ENCODE measurements at regions not wholly inside any gene's neighbourhood (a gene's known extent, or its start where the extent isn't known, plus 50 kb on each side); places are given as distances from the start of the nearest gene placed in this dataset.
"Not testable (repeated sequence)": the region's sequence is repeated elsewhere in the genome, so short reads cannot be mapped to it uniquely, and the experiment has no call there.

DNA sequence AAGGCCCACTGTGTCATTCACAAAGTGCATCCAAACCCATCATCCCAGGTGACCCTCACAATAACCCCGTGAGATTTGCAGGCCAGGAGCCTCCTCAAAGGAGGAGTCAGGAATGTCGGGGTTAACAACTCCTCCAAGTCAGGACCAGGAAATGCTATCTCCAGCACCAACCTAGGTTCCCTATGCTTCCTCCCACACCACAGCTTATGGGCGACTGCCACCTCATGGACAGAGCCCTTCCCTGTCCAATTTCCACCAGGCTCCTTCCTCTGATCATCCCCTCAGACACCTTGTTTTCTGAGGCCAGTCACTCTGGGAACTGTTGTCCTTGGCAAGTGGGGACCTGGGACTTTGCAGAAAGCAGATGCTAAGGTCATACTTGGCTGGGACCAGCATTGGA, 77.8 kb downstream of the LIMS3 start:
- intact Hi-C loops (cut with DNase I); DNase-seq (ENCODE audit: missing footprints): not testable (repeated sequence)
- peak; percentile 44 for ATAC-seq

DNA sequence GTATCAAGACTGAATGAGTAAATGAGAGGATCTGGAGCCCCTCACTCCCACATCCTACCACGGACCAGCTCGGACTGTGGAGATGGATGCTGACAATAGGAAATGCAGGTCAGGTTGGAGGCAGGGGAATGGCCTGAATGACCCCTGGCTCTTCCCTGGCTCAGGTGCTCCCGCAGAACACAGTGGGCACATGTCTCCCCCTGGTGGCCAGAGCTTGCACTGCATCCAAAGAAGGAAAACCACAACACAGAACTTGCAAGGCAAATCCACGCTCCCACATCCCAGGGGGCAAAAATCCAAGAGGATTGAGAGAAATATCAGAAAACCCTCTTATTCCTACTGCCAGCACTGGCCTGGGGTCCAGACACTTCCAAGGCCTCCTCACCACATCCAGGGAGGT, 82.3 kb downstream of the LIMS3 start:
- intact Hi-C loops (cut with DNase I); DNase-seq (ENCODE audit: missing footprints); ATAC-seq: not testable (repeated sequence)

DNA sequence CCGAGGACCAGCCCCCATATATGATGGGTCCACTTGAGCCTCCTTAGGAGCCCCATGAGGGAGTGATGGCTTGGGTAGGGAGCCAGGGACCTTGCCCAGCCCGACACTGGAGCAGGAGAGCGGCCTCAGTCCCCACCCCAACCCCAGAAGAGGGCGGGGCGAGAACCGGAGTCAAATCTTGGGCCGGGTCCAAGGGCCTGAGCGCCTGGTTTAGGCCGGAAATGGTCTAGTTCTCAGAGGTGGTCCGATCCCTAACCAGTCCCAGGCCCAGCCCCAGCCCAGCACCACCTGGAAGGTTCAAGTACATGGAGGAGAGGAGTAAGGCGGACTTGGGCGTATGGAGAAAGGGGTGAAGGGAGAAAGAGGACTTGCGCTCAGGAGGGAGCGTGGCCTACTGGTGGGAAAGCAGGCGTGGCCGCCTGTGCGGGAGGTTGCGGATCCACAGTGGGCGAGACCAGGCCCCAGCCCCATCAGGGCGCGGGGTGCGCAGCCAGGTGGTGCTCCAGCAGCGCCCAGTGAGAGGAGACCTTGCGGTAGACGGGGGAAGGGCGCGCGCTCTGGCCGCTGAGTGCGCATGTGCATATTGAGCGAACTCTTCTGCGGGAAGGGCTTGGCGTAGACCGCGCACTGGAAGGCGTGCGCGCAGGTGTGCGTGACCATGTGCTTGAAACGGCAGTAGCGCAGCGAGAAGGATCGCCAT, 88.1 kb downstream of the LIMS3 start:
- DNase-seq (ENCODE audit: missing footprints); intact Hi-C loops (cut with DNase I): not testable (repeated sequence)
- peak; percentile 84 for ATAC-seq

DNA sequence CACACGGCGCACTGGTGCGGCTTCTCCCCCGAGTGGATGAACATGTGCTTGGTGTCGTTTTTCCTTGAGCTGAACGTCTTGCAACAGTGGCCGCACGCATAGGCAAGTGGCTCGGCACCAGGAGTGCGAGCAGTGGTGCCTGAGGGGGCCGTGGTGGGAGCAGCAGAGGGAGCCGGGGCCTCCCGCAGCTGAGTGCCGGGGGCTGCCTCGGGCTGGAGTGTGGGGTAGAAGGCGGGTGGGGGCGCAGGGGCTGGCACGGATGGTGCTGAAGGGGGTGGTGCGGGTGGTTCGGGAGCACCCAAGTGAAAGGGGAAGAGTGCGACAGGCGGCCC, 88.6 kb downstream of the LIMS3 start:
- DNase-seq (ENCODE audit: missing footprints); intact Hi-C loops (cut with DNase I): not testable (repeated sequence)
- peak; percentile 15 for ATAC-seq

DNA sequence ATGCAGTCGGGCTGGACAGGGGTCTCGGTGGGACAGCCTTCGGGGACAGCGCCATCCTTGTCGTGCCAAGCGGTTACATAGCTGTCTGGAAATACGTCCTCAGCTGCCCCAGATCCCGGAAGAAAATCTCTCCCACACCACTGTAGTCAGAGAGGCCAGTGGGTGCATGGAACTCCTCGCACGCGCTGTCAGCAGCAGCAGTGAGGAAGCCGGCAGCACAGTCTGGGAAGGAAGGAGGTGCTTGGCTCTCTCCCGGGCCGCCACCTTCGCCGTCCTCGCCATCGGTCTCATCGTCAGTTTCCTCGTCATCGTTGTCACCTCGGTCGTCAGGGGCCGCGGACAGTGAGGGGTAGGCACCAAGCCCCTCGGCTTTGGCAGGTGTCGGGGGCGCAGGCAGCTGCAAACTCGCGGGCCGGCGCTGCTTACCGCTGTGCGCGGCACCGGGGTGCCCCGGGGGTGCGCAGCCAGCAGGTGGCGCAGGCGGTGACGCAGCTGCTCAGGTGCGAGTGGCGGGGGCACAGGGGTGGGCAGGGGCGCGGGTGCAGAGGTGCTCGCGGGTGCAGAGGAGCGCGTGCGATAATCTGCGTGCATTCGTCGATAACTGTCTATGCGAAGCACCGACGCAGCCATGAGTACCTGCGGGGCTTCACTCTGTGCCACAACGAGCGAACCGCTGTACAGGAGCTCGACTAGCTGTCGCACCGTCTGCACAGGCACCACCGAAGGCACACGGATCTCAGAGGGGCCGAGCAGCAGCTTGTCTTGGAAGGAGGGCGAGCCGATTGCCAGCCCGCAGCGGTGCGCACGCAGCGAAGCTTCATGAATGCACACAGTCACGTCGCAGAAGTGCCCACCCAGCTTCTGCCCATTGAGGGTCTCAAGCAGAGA, 89.2 kb downstream of the LIMS3 start:
- DNase-seq (ENCODE audit: missing footprints); intact Hi-C loops (cut with DNase I): not testable (repeated sequence)
- peak; percentile 84 for ATAC-seq

DNA sequence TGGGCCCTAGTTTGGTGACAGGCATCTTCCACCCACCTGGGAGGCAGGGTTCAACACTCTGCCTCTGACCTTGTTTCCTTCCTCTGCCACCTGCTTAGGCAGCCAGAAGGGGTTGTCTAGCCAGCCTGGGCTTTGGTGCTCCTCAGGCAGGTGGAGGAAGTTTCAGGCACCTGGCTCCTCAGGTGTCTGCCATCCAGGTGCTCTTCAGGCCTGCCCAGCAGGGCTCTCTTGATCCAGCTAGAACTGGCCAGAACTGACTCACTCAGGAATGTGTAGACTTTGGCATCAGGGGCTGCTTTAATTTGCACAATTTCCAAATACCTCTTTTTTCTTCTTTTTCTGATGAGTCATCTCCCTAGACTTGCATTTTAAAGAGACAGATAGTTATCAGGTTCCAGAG, 100.9 kb downstream of the LIMS3 start:
- DNase-seq (ENCODE audit: missing footprints); ATAC-seq: not testable (repeated sequence)

DNA sequence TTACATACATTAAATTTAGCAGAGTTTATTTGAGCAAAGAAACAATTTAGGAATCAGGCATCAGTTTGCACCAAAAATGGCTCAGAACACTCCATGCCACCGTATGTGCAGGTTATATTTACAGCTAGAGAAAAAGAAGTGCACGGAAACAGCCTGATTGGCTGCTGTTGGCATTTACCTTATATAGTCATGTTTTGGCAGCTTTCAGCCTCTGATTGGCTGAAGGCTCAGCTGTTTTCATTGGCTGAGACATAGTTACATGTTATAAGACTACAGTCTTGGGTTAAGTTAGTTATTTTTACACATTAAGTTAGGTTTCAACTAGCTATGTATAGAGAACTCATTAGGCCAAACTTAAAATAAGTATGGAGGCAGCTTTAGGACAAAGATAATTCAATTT, 104.0 kb downstream of the LIMS3 start:
- intact Hi-C loops (cut with DNase I); DNase-seq (ENCODE audit: missing footprints); ATAC-seq: not testable (repeated sequence)

More for the DNA sequence above, 100.9 kb downstream of the LIMS3 start:
- intact Hi-C loops (cut with DNase I), result not testable (repeated sequence)

DNA sequence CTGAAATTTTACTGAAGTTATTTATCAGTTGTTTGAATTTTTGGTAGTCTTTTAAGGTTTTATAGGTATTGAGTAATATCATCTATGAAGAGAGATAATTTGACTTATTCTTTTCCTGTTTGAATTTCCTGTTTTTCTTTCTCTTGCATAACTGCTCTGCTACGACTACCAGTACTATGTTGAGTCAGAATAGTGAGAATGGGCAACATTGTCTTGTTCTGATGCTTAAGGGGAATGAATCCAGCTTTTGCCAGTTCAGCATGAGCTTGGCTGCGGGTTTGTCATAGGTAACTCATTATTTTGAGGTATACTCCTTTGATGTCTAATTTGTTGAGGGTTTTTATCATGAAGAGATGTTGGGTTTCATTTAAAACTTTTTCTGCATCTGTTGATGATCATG, 102.2 kb downstream of the MALL start:
- DNase-seq (ENCODE audit: missing footprints); ATAC-seq; intact Hi-C loops (cut with DNase I): not testable (repeated sequence)

DNA sequence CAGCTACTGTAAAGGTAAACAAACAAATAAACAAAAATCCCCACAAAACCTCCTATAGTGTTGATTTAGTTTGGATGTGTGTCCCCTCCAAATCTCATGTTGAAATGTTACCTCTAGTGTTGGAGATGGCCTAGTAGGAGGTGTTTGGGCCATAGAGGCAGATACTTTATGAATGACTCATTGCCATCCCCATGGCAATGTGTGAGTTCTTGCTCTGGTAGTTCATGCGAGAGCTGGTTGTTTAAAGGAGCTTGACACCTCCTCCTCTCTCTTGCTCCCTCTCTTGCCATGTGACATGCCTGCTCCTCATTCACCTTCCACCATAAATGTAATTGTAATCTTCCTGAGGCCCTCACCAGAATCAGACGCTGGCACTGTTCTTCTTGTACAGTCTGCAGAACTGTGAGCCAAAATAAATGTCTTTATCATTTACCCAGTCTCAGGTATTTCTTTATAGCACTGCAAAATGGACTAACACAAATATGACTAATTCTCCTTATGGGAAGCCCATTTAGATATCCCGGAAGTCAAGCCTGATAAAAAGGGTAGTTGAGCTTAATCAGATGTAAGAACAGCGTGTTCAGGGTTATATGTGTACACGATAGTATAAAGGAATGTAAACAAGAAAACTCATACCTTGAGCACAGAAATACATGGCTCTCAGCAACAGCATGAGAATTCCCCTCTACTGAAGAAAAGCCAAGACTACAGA, 99.1 kb downstream of the MALL start:
- DNase-seq (ENCODE audit: missing footprints); intact Hi-C loops (cut with DNase I); ATAC-seq: not testable (repeated sequence)

DNA sequence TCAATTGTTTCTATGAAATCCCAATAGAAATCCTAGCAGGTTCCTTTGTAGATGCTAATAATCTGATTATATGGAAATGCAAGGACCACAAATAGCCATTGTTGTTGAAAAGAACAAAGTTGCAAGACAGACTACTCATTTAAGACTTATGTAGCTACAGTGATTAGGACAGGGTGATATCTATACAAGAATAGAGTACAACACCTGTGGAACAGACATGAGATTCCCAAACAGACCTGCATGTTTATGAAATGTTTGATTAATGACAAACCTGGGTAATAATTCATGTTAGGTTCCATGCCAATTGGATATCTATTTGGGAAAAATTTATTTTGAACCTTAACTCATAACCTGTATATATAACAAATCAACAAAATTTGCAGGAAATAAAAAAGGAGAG, 95.4 kb downstream of the MALL start:
- intact Hi-C loops (cut with DNase I); DNase-seq (ENCODE audit: missing footprints); ATAC-seq: not testable (repeated sequence)

DNA sequence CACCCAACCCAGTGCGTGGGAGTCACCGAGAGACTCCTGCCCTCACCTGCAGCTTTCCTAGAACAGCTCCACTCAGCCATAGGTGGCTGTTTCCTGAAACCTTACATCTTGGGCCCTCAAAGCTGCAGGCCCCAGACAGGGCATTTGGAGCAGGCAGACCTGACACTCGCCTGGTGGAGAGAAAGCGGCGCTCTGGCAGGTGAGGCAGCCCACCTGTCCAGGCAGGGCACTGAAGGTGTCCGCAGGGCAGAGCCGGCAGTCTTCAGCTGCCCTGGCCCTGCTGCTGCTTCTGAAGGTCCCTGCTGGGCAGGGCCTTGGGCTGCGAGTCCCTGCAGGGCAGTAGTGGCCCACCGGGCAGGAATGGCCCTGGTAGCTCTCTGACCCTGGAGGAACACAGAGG, 93.3 kb downstream of the MALL start:
- intact Hi-C loops (cut with DNase I); ATAC-seq: not testable (repeated sequence)
- peak; percentile 20 for DNase-seq (ENCODE audit: missing footprints)

DNA sequence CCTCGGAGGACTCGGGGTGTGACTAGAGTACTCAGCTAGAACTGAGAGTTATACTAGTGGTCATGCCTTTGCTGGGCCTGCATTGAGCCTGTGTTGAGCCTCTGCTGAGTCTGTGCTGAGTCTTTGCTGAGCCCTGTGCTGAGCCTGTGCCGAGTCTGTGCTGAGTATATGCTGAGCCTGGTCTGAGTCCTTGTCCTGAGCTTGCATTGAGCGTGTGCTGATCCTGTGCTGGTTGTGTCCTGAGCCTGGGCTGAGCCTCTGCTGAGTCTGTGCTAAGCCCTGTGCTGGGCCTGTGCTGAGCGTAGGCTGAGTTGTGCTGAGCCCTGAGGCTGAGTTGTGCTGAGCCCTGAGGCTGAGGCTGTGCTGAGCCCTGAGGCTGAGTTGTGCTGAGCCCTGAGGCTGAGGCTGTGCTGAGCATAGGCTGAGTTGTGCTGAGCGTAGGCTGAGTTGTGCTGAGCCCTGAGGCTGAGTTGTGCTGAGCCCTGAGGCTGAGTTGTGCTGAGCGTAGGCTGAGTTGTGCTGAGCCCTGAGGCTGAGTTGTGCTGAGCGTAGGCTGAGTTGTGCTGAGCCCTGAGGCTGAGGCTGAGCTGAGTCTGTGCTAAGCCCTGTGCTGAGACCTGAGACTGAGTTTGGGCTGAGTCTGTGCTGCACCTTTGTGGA, 89.4 kb downstream of the MALL start:
- intact Hi-C loops (cut with DNase I); ATAC-seq: not testable (repeated sequence)

DNA sequence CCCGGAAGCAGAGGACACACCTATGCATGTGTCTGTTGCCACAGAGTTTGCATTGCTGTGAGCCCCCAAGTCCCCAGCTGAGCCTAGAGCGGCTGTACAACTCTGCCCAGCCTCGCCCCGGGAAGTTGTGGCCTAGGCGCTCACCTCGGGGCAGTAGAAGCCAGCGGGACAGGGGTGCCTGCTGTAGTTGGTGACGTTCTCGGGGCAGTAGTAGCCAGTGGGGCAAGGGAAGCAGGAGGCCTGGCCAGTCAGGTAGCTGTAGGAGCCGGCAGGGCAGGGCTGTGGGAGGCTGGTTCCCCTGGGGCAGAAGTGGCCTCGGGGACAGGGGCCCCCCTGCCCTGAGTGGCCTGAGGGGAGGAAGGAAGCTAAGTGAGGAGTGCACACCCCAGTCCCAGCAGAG, 87.2 kb downstream of the MALL start:
- ATAC-seq; intact Hi-C loops (cut with DNase I): not testable (repeated sequence)
- DNase-seq (ENCODE audit: missing footprints), result peak; percentile 2

More for the DNA sequence above, 89.4 kb downstream of the MALL start:
- not testable (repeated sequence) for DNase-seq (ENCODE audit: missing footprints)

DNA sequence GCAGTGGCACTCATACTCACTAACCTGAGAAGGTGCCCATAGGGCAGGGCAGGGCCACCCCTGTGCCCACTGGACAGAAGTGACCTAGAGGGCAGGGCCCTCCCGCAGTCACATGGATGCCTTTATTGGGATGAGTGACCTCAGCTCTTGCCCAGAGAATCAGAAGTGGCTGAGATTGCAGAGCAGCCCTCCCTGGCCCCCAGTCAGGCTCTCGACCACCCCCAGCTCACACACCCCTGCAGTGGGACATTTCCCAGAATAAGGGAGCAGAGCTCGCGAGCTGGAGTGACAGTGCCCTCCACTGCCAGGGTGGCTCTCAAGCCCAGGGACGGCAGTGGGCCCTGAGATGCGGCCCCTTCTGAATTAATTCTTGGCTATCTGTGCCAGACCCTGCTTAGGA, 84.7 kb downstream of the MALL start:
- intact Hi-C loops (cut with DNase I); DNase-seq (ENCODE audit: missing footprints); ATAC-seq: not testable (repeated sequence)

DNA sequence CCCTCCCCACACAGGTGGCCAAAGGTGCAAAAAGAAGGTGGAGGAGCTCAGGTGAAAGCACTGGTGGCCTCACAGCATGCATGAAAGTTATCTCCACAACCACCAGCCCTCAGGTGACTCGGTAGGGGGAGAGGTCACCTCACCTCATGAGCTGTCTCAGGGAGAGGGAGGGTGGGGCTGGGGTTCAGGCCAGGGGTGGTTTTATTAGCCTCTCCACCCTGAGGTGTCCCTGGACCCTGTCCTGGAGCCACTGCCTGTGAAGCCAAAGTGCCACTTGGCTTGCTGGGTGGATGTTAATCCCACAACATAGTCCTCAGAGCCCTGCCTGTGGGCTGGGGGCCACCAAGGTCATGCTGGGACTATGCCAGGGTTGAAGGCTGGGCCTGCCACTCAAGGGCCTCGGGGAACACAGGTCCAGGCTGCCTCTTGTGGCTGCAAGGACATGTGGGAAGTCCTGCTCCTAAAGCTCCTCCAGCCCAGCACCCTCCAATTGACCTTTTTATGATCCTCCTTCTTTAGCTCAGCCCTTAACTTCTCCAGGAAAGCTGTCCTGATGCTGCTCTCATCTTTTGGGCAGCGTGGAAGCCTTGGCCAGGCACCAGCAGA, 83.8 kb downstream of the MALL start:
- DNase-seq (ENCODE audit: missing footprints); intact Hi-C loops (cut with DNase I); ATAC-seq: not testable (repeated sequence)

All from Right ventricle myocardium inferior (tissue), 1 donor.